Parathyroid adenoma (tissue), 2 donors: ENCODE measurements at regions not wholly inside any gene's neighbourhood (a gene's known extent, or its start where the extent isn't known, plus 50 kb on each side); places are given as distances from the start of the nearest gene placed in this dataset.

Source experiments
- H2AFZ ChIP-seq: fragments of 300-600 bp; sonication (generic); one replicate; pipeline ENCODE4 v1.7.0; 2017; ENCODE audit warnings: antibody characterized with exemption, mild to moderate bottlenecking
- H3K27ac ChIP-seq: fragments of 300-600 bp; sonication (generic); one replicate; pipeline ENCODE4 v1.7.0; 2017
- H3K27me3 ChIP-seq: fragments of 300-600 bp; sonication (generic); one replicate; pipeline ENCODE4 v1.7.0; 2017; ENCODE audit warnings: low read length; ENCODE audit not compliant: control insufficient read depth, insufficient read depth
- H3K36me3 ChIP-seq: fragments of 300-600 bp; sonication (generic); one replicate; pipeline ENCODE4 v1.7.0; 2017; ENCODE audit warnings: low read length; ENCODE audit not compliant: control insufficient read depth, insufficient read depth
- H3K4me1 ChIP-seq: fragments of 300-600 bp; sonication (generic); one replicate; pipeline ENCODE4 v1.7.0; 2017; ENCODE audit warnings: control low read depth
- H3K4me2 ChIP-seq: fragments of 300-600 bp; sonication (generic); one replicate; pipeline ENCODE4 v1.7.0; 2017; ENCODE audit warnings: low read length
- H3K4me3 ChIP-seq: fragments of 300-600 bp; sonication (generic); one replicate; pipeline ENCODE4 v1.7.0; 2017; ENCODE audit warnings: low read depth, low read length
- H3K79me2 ChIP-seq: fragments of 300-600 bp; sonication (generic); one replicate; pipeline ENCODE4 v1.7.0; 2017; ENCODE audit warnings: control low read depth
- H3K9ac ChIP-seq: fragments of 300-600 bp; sonication (generic); one replicate; pipeline ENCODE4 v1.7.0; 2017; ENCODE audit warnings: mild to moderate bottlenecking
- H3K9me3 ChIP-seq: fragments of 300-600 bp; sonication (generic); one replicate; pipeline ENCODE4 v1.7.0; 2017; ENCODE audit warnings: low read length; ENCODE audit not compliant: control insufficient read depth
- CTCF ChIP-seq: fragments of 300-600 bp; sonication (generic); IDR thresholded peaks from one replicate; pipeline ENCODE4 v1.7.0; 2017; ENCODE audit warnings: antibody characterized with exemption, mild to moderate bottlenecking
- donor health status: primary hyperparathyroidism.

- TF ChIP-seq CTCF = no peak
These were observed 265.9 kb upstream of the CDYL start for GRCh38 chr6:4510317-4510716.

DNA sequence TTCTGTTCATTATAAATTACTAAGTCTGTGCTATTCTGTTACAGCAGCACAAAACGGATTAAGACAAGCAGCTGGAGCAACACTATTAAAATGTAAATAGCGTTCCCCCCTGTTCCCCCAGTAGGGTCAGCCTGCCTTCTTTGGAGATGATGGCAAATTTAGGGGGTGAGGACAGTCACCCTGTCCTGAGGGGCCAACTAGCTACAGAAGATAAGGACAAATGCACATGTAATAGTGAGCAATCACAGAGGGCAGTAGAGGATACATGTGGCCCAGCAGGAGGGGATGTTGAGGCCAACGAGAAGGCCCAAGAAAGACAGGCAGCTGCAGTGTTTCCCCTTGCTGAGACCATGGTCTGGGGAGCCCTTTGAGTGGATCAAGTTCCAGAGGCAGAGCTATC lies 266.7 kb upstream of the CDYL start:
- Histone ChIP-seq H3K36me3 (no peaks in the 10 kb centered on the region), H3K27ac (no peak overlapping the region), H3K4me3 (no peak overlapping the region), H3K9ac (no peak overlapping the region), H3K9me3 (no peaks in the 10 kb centered on the region), H2AFZ (no peak overlapping the region), H3K4me2 (no peak overlapping the region), H3K4me1 (no peaks in the 10 kb centered on the region), H3K79me2 (no peaks in the 10 kb centered on the region), H3K27me3 (no peaks in the 10 kb centered on the region)
- no peak for TF ChIP-seq CTCF

More at GRCh38 chr6:4510317-4510716, 265.9 kb upstream of the CDYL start:
- Histone ChIP-seq H3K9me3 (no peaks in the 10 kb centered on the region), H3K4me3 (no peak overlapping the region), H3K27me3 (no peaks in the 10 kb centered on the region), H3K79me2 (no peaks in the 10 kb centered on the region), H3K27ac (no peak overlapping the region), H3K36me3 (no peaks in the 10 kb centered on the region), H3K9ac (no peak overlapping the region), H2AFZ (no peak overlapping the region), H3K4me2 (no peak overlapping the region), H3K4me1 (no peaks in the 10 kb centered on the region)

GRCh38 chr6:4506792-4507191 lies 269.4 kb upstream of the CDYL start:
- H3K4me1 ChIP-seq = no peaks in the 10 kb centered on the region
- no peak overlapping the region for H3K4me3 ChIP-seq
- no peaks in the 10 kb centered on the region for H3K9me3 ChIP-seq
- no peaks in the 10 kb centered on the region for H3K79me2 ChIP-seq
- no peak overlapping the region for H3K9ac ChIP-seq
- TF ChIP-seq CTCF = no peak
- no peak overlapping the region for H3K27ac ChIP-seq
- H3K36me3 ChIP-seq = no peaks in the 10 kb centered on the region
- no peak overlapping the region for H2AFZ ChIP-seq
- H3K4me2 ChIP-seq = no peak overlapping the region
- H3K27me3 ChIP-seq = no peaks in the 10 kb centered on the region

DNA sequence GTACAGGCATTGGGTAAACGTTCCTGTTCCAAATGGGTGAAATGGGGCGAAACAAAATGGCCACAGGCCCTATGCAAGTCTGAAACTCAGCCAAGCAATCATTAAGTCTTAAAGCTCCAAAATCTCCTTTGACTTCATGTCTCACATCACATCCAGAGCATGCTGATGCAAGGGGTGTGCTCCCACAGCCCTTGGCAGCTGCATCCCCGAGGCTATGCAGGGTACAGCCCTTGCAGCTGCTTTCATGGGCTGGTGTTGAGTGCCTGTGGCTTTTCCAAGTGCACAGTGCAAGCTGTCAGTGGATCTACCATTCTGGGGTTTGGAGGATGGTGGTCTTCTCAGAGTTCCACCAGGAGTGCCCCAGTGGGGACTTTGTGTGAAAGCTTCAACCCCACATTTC lies 270.0 kb upstream of the CDYL start:
- H3K27ac ChIP-seq = no peak overlapping the region
- H3K9ac ChIP-seq = no peak overlapping the region
- H3K27me3 ChIP-seq = no peaks in the 10 kb centered on the region
- H2AFZ ChIP-seq = no peak overlapping the region
- no peak overlapping the region for H3K4me2 ChIP-seq
- H3K4me1 ChIP-seq = no peaks in the 10 kb centered on the region
- no peaks in the 10 kb centered on the region for H3K9me3 ChIP-seq
- H3K36me3 ChIP-seq = no peaks in the 10 kb centered on the region
- no peak for TF ChIP-seq CTCF
- no peak overlapping the region for H3K4me3 ChIP-seq
- no peaks in the 10 kb centered on the region for H3K79me2 ChIP-seq

DNA sequence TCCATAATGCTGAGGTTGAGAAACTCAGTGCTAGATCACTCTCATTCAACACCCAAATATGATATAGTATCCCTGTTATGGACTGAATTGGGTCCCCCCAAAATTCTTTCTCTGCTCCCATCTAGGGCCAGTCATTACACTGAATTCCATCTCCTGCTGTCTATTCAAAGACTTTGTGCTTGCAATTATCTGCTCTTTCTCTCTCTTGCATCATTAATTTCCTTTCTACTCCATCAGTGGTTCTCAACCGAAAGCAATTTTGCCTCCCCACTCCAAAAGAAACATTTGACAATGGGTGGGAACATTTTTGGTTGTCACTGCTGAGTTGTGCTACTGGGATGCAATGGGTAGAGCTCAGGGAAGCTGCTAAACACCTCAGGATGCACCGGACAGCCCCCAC lies 271.5 kb upstream of the CDYL start:
- Histone ChIP-seq H3K36me3 (no peaks in the 10 kb centered on the region), H2AFZ (no peak overlapping the region), H3K4me1 (no peaks in the 10 kb centered on the region), H3K27me3 (no peaks in the 10 kb centered on the region), H3K79me2 (no peaks in the 10 kb centered on the region), H3K4me2 (no peak overlapping the region), H3K27ac (no peak overlapping the region), H3K4me3 (no peak overlapping the region), H3K9ac (no peak overlapping the region), H3K9me3 (no peaks in the 10 kb centered on the region)
- no peak for TF ChIP-seq CTCF
